IPS-18c (cell line): ENCODE measurements at regions not wholly inside any gene's neighbourhood (a gene's known extent, or its start where the extent isn't known, plus 50 kb on each side); places are given as distances from the start of the nearest gene placed in this dataset.

Source experiments
- H3K4me3 ChIP-seq: 2 replicates; pipeline ENCODE4 v1.7.0; 2013; ENCODE audit warnings: low read depth, mild to moderate bottlenecking, low read length, moderate library complexity; ENCODE audit not compliant: insufficient read depth
- H3K9me3 ChIP-seq: one replicate; pipeline ENCODE4 v1.6.1; 2013; ENCODE audit warnings: mild to moderate bottlenecking, low read length, moderate library complexity; ENCODE audit not compliant: control insufficient read depth, insufficient read depth

DNA sequence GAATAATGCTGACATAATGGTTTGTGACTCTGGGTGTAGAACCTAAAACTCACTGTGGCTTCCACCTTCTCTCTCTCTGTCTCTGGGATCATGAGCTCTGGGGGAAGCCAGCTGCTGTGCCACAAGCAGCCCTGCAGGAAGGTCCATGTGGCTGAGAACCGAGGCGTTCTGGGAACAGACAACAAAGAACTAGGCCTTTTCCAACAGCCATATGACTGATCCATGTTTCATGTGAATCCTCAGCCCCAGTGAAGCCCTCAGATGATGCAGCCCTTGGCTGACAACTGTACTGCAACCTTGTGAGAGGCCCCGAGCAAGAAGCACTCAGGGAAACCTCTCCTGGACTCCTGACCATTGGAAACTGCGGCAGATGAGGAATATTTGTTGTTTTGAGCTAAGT lies 56.6 kb downstream of the HLA-G start:
- H3K4me3 ChIP-seq = no peak overlapping the region
- H3K9me3 ChIP-seq = peaks cover 2% of the 10 kb centered on the region

- H3K4me3 ChIP-seq = no peak overlapping the region
- no peaks in the 10 kb centered on the region for H3K9me3 ChIP-seq
Observed at GRCh38 chr6:29886701-29887100, 55.6 kb upstream of the HLA-A start.

- Histone ChIP-seq H3K9me3 (no peaks in the 10 kb centered on the region), H3K4me3 (peak overlapping the region; percentile 45)
Observed at GRCh38 chr6:29887330-29887818, 55.0 kb upstream of the HLA-A start.

GRCh38 chr6:29887819-29888776 lies 54.2 kb upstream of the HLA-A start:
- H3K4me3 ChIP-seq = peak overlapping the region; percentile 45
- no peaks in the 10 kb centered on the region for H3K9me3 ChIP-seq
